ENCODE measurements at regions not wholly inside any gene's neighbourhood (a gene's known extent, or its start where the extent isn't known, plus 50 kb on each side); places are given as distances from the start of the nearest gene placed in this dataset. TPM values are rescaled to one million over a fixed set of nuclear protein-coding genes. Genes with fewer than 3 reads are reported as not detected.

DNA sequence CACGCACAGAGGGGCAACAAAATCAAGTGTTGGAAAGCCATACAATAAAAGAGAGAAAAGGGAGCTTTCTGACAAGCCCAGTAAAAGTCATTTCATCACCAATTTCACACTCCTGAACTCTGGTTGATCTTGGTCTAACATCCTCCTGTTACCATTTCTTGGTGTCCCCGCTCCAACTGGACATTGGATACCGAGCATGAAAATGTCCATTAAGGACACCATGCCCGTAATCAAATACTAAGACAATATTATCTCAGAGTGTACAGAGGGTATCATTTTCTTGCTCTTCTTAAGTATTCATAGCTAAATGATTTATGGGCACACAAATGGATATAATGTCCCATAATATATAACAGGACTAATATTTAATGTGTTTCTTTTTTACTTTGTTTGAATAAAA is 218.9 kb downstream of the EPHA4 start:
- Mint-ChIP-seq H3K4me3 (no peak overlapping the region), H3K27ac (ENCODE audit: unreplicated experiment) (no peak overlapping the region), H3K9me3 (peaks cover 2% of the 10 kb centered on the region), H3K36me3 (ENCODE audit: low read depth) (no peaks in the 10 kb centered on the region), H3K27me3 (ENCODE audit: low read depth) (no peaks in the 10 kb centered on the region), H3K4me1 (no peaks in the 10 kb centered on the region)
- TF ChIP-seq, protein P1, sequence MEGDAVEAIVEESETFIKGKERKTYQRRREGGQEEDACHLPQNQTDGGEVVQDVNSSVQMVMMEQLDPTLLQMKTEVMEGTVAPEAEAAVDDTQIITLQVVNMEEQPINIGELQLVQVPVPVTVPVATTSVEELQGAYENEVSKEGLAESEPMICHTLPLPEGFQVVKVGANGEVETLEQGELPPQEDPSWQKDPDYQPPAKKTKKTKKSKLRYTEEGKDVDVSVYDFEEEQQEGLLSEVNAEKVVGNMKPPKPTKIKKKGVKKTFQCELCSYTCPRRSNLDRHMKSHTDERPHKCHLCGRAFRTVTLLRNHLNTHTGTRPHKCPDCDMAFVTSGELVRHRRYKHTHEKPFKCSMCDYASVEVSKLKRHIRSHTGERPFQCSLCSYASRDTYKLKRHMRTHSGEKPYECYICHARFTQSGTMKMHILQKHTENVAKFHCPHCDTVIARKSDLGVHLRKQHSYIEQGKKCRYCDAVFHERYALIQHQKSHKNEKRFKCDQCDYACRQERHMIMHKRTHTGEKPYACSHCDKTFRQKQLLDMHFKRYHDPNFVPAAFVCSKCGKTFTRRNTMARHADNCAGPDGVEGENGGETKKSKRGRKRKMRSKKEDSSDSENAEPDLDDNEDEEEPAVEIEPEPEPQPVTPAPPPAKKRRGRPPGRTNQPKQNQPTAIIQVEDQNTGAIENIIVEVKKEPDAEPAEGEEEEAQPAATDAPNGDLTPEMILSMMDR (conservative IDR thresholded peaks at IDR 0.05), result no peak
- DNase-seq (ENCODE audit: low read depth, low spot score), result no peak

DNA sequence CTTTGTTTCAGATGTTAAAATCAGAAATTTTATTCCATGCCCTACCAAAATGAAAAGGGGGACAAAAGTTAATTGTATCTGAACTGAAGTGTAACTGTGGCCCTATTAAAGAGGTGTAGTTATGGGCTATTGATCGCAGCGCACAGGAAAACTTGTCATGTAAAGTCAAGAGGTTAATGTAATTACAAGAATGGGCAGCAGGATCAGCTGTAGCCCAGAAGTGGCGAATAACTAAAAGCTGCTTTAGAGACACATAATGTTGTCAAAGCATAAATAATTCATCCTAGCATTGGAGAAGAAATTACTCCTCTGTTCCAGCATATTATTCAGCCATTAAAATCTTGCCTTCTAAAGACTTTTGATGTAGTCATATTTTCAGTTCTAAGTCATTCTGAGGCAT is 211.8 kb downstream of the EPHA4 start:
- H3K36me3 Mint-ChIP-seq (ENCODE audit: low read depth), result no peaks in the 10 kb centered on the region
- peaks cover 6% of the 10 kb centered on the region for H3K4me1 Mint-ChIP-seq
- TF ChIP-seq, protein P1 (conservative IDR thresholded peaks at IDR 0.05), result no peak
- H3K4me3 Mint-ChIP-seq, result no peak overlapping the region
- no peaks in the 10 kb centered on the region for H3K27me3 Mint-ChIP-seq (ENCODE audit: low read depth)
- H3K27ac Mint-ChIP-seq (ENCODE audit: unreplicated experiment), result no peak overlapping the region
- no peaks in the 10 kb centered on the region for H3K9me3 Mint-ChIP-seq
- DNase-seq (ENCODE audit: low read depth, low spot score), result no peak

DNA sequence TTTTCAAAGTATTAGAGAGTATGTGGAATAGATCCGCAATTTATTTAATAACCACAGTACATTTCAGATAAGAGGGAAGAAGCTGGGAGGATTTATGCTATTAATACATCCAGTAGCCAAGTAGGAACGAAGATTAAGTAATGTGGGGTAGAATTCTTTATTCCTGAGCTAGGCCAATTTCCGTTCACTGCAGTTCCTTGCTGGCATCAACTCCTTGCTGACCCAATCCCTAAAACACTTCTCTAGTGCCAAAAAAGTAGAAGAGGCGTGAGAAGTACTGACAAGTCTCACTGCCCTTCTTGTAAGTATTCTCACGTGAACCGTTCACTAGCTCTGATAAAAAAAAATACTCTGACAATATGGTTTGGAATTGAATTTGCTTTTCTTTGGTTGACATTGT is 211.4 kb downstream of the EPHA4 start:
- no peaks in the 10 kb centered on the region for H3K9me3 Mint-ChIP-seq
- H3K4me1 Mint-ChIP-seq, result peaks cover 6% of the 10 kb centered on the region
- DNase-seq (ENCODE audit: low read depth, low spot score), result no peak
- H3K27ac Mint-ChIP-seq (ENCODE audit: unreplicated experiment), result no peak overlapping the region
- no peak overlapping the region for H3K4me3 Mint-ChIP-seq
- no peaks in the 10 kb centered on the region for H3K36me3 Mint-ChIP-seq (ENCODE audit: low read depth)
- TF ChIP-seq, protein P1 (conservative IDR thresholded peaks at IDR 0.05), result no peak
- H3K27me3 Mint-ChIP-seq (ENCODE audit: low read depth), result no peaks in the 10 kb centered on the region

DNA sequence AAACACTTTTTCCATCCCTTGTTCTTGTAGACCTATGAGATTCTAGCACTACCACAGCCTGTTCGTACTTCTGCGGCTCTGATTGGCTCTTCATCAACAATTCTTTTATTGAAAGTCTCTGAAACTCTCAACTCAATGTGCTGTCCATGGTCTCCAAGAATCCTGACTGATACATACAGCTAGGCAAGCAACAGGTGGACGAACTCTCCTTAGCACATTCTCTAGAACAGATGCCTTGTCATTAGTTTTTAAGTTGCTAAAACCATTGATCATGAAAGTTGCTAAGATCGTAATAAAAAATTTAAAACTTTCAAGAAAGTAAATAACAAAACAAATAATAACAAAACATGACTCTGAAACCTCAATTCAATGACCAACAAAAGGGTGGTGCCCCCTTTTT is 210.5 kb downstream of the EPHA4 start:
- Mint-ChIP-seq H3K4me1 (peaks cover 6% of the 10 kb centered on the region), H3K9me3 (no peaks in the 10 kb centered on the region), H3K36me3 (ENCODE audit: low read depth) (no peaks in the 10 kb centered on the region), H3K27ac (ENCODE audit: unreplicated experiment) (no peak overlapping the region), H3K27me3 (ENCODE audit: low read depth) (no peaks in the 10 kb centered on the region), H3K4me3 (no peak overlapping the region)
- TF ChIP-seq, protein P1 (conservative IDR thresholded peaks at IDR 0.05), result no peak
- no peak for DNase-seq (ENCODE audit: low read depth, low spot score)

DNA sequence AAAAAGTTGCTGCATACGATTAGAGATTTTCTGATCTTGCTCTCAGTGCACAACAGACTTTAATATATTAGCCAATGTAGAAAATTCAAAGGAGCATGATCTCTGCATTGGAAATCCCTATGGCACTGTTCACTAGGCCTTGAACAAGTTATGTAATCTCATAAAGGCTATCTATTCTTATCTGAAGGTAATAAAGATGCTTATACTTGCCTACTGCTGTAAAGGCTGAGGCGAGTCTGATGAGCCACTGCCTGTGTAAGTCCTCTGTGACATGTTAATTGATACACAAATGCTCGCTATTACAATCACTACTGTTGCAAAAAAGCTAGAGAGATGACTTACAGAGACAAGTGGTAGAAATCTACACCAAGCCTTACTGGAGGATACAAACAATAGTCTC is 207.4 kb downstream of the EPHA4 start:
- H3K9me3 Mint-ChIP-seq, result no peaks in the 10 kb centered on the region
- H3K27ac Mint-ChIP-seq (ENCODE audit: unreplicated experiment), result no peak overlapping the region
- TF ChIP-seq, protein P1 (conservative IDR thresholded peaks at IDR 0.05), result no peak
- H3K36me3 Mint-ChIP-seq (ENCODE audit: low read depth), result no peaks in the 10 kb centered on the region
- H3K4me3 Mint-ChIP-seq, result no peak overlapping the region
- H3K4me1 Mint-ChIP-seq, result peaks cover 6% of the 10 kb centered on the region
- H3K27me3 Mint-ChIP-seq (ENCODE audit: low read depth), result no peaks in the 10 kb centered on the region
- DNase-seq (ENCODE audit: low read depth, low spot score), result no peak

Small RNA genes in the stretch of these regions (microRNA-seq; reads per million reads assigned to microRNA genes)
- not detected for gene MIR4268
